GM12865 (cell line): ENCODE measurements at regions not wholly inside any gene's neighbourhood (a gene's known extent, or its start where the extent isn't known, plus 50 kb on each side); places are given as distances from the start of the nearest gene placed in this dataset.

Experiments used
- DNase-seq: peaks from one replicate; pipeline ENCODE4 v3.0.0; 2010; ENCODE audit warnings: low read depth
- H3K4me3 ChIP-seq: 2 replicates; pipeline ENCODE4 v1.5.1; 2011; ENCODE audit warnings: mild to moderate bottlenecking, low read depth, low read length, control low read depth
- CTCF ChIP-seq: IDR thresholded peaks from 2 replicates; pipeline ENCODE4 v1.5.1; 2011; ENCODE audit warnings: low read length, control low read depth, low read depth, inconsistent platforms; ENCODE audit not compliant: insufficient read depth; ENCODE audit errors: missing control alignments

DNA sequence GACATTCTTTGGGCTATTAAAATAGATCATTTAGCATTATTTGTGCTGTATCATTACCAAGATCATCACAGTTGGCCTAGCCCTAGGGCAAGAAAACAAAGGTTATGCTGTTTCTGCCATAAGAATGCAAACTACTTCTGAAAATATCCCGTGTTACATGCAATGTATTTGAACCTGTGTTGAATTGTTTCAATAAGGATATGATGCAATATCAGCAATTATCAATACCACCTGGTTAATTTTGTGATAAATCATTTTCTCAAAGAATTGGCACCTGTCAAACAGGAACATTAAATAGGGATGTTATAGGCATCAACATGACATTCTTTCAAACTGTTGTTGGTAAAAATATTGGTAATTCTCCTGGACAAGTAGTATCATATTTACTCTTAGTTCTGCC, 2002.0 kb upstream of the CDH9 start:
- DNase-seq = no peak
- H3K4me3 ChIP-seq = no peak overlapping the region
- no peak for TF ChIP-seq CTCF

GRCh38 chr5:29039994-29040393, 2001.6 kb upstream of the CDH9 start:
- DNase-seq = no peak
- TF ChIP-seq CTCF = no peak
- H3K4me3 ChIP-seq = no peak overlapping the region

- DNase-seq = no peak
- no peak overlapping the region for H3K4me3 ChIP-seq
- TF ChIP-seq CTCF = no peak
Measured at GRCh38 chr5:29037716-29038115, 1999.3 kb upstream of the CDH9 start.

DNA sequence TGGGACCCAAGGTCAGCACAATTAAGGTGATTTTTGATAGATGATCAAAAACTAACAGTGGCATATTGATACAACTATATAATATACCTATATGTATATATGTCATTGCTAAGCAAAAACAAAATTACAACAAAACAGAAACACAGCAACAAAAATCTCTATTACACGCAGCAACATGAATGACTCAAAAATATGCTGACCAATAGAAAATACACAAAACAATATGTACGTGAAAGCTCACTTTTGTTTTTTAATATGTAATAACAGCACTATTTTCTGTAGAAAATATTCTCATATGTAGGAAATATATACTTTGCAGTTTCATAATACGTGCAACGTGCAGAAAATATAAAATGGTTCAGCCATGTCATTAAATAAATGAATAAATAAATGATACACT, 1985.7 kb upstream of the CDH9 start:
- no peak for DNase-seq
- TF ChIP-seq CTCF = no peak
- H3K4me3 ChIP-seq = no peak overlapping the region

DNA sequence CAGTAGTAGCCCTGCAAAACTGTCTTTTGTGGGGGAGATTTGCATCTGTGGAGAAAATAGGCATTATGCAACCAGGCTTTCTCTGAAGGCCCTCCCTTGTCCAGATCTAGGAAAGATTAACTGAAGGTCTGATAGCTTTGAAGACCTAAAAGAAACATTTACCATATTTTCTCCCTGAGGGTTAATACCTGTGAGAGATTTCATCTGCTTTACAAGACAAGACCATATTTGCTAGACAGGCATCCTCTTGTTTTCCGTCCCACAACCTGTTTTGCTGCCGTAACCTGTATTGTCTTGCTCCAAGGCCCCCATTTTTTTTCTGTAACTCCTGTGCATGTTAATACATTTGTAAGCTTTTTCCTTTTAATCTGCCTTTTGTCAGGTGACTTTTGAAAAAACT, 1985.2 kb upstream of the CDH9 start:
- TF ChIP-seq CTCF = no peak
- DNase-seq = no peak
- no peak overlapping the region for H3K4me3 ChIP-seq

GRCh38 chr5:29017501-29017900, 1979.1 kb upstream of the CDH9 start:
- DNase-seq = no peak
- no peak overlapping the region for H3K4me3 ChIP-seq
- no peak for TF ChIP-seq CTCF

GRCh38 chr5:29016067-29016466, 1977.7 kb upstream of the CDH9 start:
- no peak overlapping the region for H3K4me3 ChIP-seq
- TF ChIP-seq CTCF = no peak
- no peak for DNase-seq
